ENCODE measurements at regions not wholly inside any gene's neighbourhood (a gene's known extent, or its start where the extent isn't known, plus 50 kb on each side); places are given as distances from the start of the nearest gene placed in this dataset.

GRCh38 chr13:58097831-58098230 is 466.3 kb downstream of the PCDH17 start:
- no peak for TF ChIP-seq CTCF (conservative IDR thresholded peaks at IDR 0.05; ENCODE audit: low read depth, low read length)
- Histone ChIP-seq H3K79me2 (ENCODE audit: insufficient read depth, low read depth) (no peaks in the 10 kb centered on the region), H3K27ac (no peak overlapping the region), H3K4me3 (IDR thresholded peaks at IDR 0.05; ENCODE audit: insufficient read depth, low read depth, low read length) (no peak overlapping the region), H3K4me1 (ENCODE audit: low read depth, poor library complexity, severe bottlenecking) (no peaks in the 10 kb centered on the region), H3K36me3 (ENCODE audit: insufficient read depth) (no peaks in the 10 kb centered on the region), H3K4me2 (no peak overlapping the region), H2AFZ (ENCODE audit: low read depth) (no peak overlapping the region), H3K9ac (no peak overlapping the region), H3K27me3 (ENCODE audit: insufficient read depth, low read depth) (no peaks in the 10 kb centered on the region), H4K20me1 (ENCODE audit: insufficient read depth) (no peaks in the 10 kb centered on the region)

GRCh38 chr13:58119351-58119750 is 487.8 kb downstream of the PCDH17 start:
- Histone ChIP-seq H3K4me2 (no peak overlapping the region), H3K36me3 (ENCODE audit: insufficient read depth) (no peaks in the 10 kb centered on the region), H3K4me1 (ENCODE audit: low read depth, poor library complexity, severe bottlenecking) (no peaks in the 10 kb centered on the region), H3K27me3 (ENCODE audit: insufficient read depth, low read depth) (no peaks in the 10 kb centered on the region), H4K20me1 (ENCODE audit: insufficient read depth) (no peaks in the 10 kb centered on the region), H3K4me3 (IDR thresholded peaks at IDR 0.05; ENCODE audit: insufficient read depth, low read depth, low read length) (no peak overlapping the region), H3K27ac (no peak overlapping the region), H3K9ac (no peak overlapping the region), H2AFZ (ENCODE audit: low read depth) (no peak overlapping the region), H3K79me2 (ENCODE audit: insufficient read depth, low read depth) (no peaks in the 10 kb centered on the region)
- TF ChIP-seq CTCF (conservative IDR thresholded peaks at IDR 0.05; ENCODE audit: low read depth, low read length): no peak

- H3K4me3 ChIP-seq (IDR thresholded peaks at IDR 0.05; ENCODE audit: insufficient read depth, low read depth, low read length): no peak overlapping the region
- H3K27me3 ChIP-seq (ENCODE audit: insufficient read depth, low read depth): no peaks in the 10 kb centered on the region
- H3K4me2 ChIP-seq: no peak overlapping the region
- H4K20me1 ChIP-seq (ENCODE audit: insufficient read depth): no peaks in the 10 kb centered on the region
- no peaks in the 10 kb centered on the region for H3K36me3 ChIP-seq (ENCODE audit: insufficient read depth)
- H2AFZ ChIP-seq (ENCODE audit: low read depth): no peak overlapping the region
- H3K4me1 ChIP-seq (ENCODE audit: low read depth, poor library complexity, severe bottlenecking): no peaks in the 10 kb centered on the region
- no peaks in the 10 kb centered on the region for H3K79me2 ChIP-seq (ENCODE audit: insufficient read depth, low read depth)
- no peak overlapping the region for H3K27ac ChIP-seq
- TF ChIP-seq CTCF (conservative IDR thresholded peaks at IDR 0.05; ENCODE audit: low read depth, low read length): no peak
- no peak overlapping the region for H3K9ac ChIP-seq
These were observed 488.3 kb downstream of the PCDH17 start for GRCh38 chr13:58119804-58120203.

- H3K27ac ChIP-seq: no peak overlapping the region
These were observed 495.0 kb downstream of the PCDH17 start for GRCh38 chr13:58126496-58126895.

More at GRCh38 chr13:58126496-58126895, 495.0 kb downstream of the PCDH17 start:
- H4K20me1 ChIP-seq (ENCODE audit: insufficient read depth): no peaks in the 10 kb centered on the region
- H3K79me2 ChIP-seq (ENCODE audit: insufficient read depth, low read depth): no peaks in the 10 kb centered on the region
- no peaks in the 10 kb centered on the region for H3K36me3 ChIP-seq (ENCODE audit: insufficient read depth)
- no peaks in the 10 kb centered on the region for H3K4me1 ChIP-seq (ENCODE audit: low read depth, poor library complexity, severe bottlenecking)
- no peak overlapping the region for H3K4me2 ChIP-seq
- no peak overlapping the region for H2AFZ ChIP-seq (ENCODE audit: low read depth)
- H3K9ac ChIP-seq: no peak overlapping the region
- H3K4me3 ChIP-seq (IDR thresholded peaks at IDR 0.05; ENCODE audit: insufficient read depth, low read depth, low read length): no peak overlapping the region
- no peak for TF ChIP-seq CTCF (conservative IDR thresholded peaks at IDR 0.05; ENCODE audit: low read depth, low read length)
- H3K27me3 ChIP-seq (ENCODE audit: insufficient read depth, low read depth): no peaks in the 10 kb centered on the region
